ENCODE measurements at regions not wholly inside any gene's neighbourhood (a gene's known extent, or its start where the extent isn't known, plus 50 kb on each side); places are given as distances from the start of the nearest gene placed in this dataset.

DNA sequence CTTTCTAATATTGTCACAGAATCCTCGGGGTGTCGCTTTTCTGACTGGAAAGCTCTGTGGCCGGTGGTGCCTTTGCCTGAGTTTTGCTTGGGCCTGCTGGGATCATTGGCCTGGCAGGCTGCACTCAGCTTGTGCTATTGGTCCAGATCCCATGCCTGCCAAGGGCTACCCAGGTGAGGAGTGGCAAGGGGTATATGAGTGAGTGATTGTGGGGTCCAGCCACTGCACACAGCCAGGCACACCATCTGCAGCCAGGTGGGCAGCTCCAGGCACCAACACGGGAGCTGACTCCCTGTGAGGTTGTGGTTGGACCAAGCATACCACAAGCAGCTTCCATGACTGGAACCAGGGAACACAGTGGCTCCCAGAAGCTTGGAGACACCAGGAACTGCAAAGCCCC lies 557.2 kb downstream of the SI start:
- no peak for TF ChIP-seq CTCF (IDR thresholded peaks at IDR 0.05; ENCODE audit: low read depth, low read length)
- DNase-seq (ENCODE audit: extremely low read depth, low read depth): no peak

DNA sequence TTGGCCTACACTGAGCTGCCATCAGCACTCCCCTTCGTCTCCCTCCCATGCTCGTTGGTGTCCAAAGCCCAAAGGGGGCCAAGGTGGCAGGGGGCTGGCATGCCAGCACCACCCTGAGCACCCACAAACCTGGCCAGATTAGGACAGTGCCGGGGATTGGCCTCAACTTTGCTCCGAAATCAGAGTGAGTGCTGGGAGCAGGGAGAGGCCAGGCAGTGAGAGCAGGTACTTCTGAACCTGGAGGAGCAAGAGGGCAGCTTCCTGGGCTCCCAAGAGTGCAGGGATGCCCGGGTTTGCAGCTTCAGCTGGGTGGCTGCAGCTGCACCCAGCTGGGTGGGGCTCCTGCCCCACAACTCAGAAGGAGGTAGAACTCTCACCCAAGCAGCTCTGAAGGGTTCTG lies 563.0 kb downstream of the SI start:
- DNase-seq (ENCODE audit: extremely low read depth, low read depth): no peak
- no peak for TF ChIP-seq CTCF (IDR thresholded peaks at IDR 0.05; ENCODE audit: low read depth, low read length)

DNA sequence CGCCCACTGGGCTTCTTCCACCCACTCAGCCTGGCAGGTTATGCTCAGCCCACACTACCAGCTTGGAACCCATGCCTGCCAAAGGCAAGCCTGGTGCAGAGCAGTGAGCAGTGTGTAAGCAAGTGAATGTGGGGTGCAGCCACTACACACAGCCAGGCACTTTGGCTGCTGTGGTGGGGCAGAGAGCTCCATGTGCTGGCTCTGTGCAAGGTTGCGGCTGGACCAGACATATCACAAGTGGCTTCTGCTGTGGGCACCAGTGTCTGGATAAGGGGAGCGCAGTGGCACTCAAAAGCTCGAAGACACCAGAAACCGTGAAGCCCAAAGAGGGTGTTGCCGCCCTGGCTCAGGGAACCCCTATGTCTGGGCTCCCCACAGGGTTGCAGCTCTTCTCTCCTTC lies 563.7 kb downstream of the SI start:
- DNase-seq (ENCODE audit: extremely low read depth, low read depth): no peak
- TF ChIP-seq CTCF (IDR thresholded peaks at IDR 0.05; ENCODE audit: low read depth, low read length): no peak

DNA sequence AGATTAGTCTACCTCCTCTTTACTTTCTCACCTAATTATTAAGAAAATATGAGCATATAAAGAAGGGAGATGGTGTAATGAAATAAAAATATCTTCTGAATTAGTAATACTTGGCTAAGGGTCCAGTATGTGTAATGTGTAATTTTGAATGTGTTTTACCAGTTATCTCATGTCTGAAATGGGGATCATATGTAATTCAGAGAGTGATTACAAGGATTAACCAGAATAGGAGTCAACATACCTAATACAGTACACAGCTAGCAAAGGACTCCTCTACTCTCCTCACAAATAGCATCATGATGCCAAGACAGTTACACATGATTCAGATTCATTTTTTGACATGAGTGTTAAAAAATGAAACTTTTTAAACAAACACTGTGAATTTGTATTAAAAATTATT lies 570.4 kb downstream of the SI start:
- no peak for TF ChIP-seq CTCF (IDR thresholded peaks at IDR 0.05; ENCODE audit: low read depth, low read length)

DNA sequence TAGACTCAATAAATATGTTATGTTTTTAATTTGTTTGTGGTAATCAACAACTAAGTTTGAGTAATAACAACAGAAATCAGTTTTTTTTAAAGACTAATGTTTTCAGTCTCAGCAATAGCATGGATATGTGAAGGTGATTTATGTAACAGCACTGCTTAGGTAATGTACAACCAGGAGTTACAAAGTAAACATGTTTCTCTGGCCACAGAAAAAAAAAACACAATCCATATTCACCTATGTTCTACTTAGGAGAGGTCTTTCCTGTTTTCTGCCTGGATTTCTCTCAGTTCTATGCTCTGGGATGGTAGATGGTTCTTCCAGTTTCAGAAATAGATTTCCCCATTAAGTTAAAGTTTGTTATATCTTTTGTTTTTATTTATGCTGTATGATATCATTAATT lies 579.4 kb downstream of the SI start:
- no peak for DNase-seq (ENCODE audit: extremely low read depth, low read depth)
- TF ChIP-seq CTCF (IDR thresholded peaks at IDR 0.05; ENCODE audit: low read depth, low read length): no peak

More for the DNA sequence above, 570.4 kb downstream of the SI start:
- no peak for DNase-seq (ENCODE audit: extremely low read depth, low read depth)

- TF ChIP-seq CTCF (IDR thresholded peaks at IDR 0.05; ENCODE audit: low read depth, low read length): no peak
- DNase-seq (ENCODE audit: extremely low read depth, low read depth): no peak
Measured at GRCh38 chr3:164488893-164489292, 589.4 kb downstream of the SI start.

DNA sequence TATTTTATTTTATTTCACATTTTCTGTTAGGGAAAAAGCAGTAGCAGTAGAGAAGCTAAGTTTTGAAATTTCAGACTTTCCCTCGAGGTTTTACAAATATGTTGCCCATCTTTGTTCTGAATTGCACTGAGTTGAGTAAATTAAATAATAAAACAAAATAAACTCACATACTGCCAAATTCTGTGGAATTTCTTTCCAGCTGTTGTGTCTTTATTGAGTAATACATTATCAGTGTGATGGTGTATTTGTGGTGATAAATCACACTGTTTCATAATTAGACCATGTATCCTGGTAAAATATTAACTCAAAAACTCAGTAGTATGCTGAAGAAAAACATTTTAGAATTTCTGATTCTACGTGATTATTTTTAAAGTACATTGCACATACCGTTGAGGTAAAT lies 592.1 kb downstream of the SI start:
- DNase-seq (ENCODE audit: extremely low read depth, low read depth): no peak
- no peak for TF ChIP-seq CTCF (IDR thresholded peaks at IDR 0.05; ENCODE audit: low read depth, low read length)

Data from AG09319 (cell line).